ENCODE measurements at regions not wholly inside any gene's neighbourhood (a gene's known extent, or its start where the extent isn't known, plus 50 kb on each side); places are given as distances from the start of the nearest gene placed in this dataset.

- DNase-seq: no peak
Observed at GRCh38 chr20:24763386-24764026, 185.6 kb upstream of the CST7 start.

- DNase-seq: no peak
Observed at GRCh38 chr20:24764027-24764793, 184.9 kb upstream of the CST7 start.

- no peak for DNase-seq
Observed at GRCh38 chr20:24764794-24765202, 184.3 kb upstream of the CST7 start.

GRCh38 chr20:24765316-24766142 is 183.5 kb upstream of the CST7 start:
- peak; percentile 9 for DNase-seq

GRCh38 chr20:24766143-24766527 is 182.9 kb upstream of the CST7 start:
- no peak for DNase-seq

GRCh38 chr20:24766826-24767622 is 182.0 kb upstream of the CST7 start:
- peak; percentile 23 for DNase-seq

- DNase-seq: peak; percentile 23
Observed at GRCh38 chr20:24767623-24768100, 181.4 kb upstream of the CST7 start.

- peak; percentile 2 for DNase-seq
Observed at GRCh38 chr20:24768201-24768636, 180.8 kb upstream of the CST7 start.

GRCh38 chr20:24768713-24769601 is 180.1 kb upstream of the CST7 start:
- DNase-seq: peak; percentile 9

GRCh38 chr20:24769878-24770627 is 179.0 kb upstream of the CST7 start:
- peak; percentile 14 for DNase-seq

GRCh38 chr20:24770628-24771541 is 178.2 kb upstream of the CST7 start:
- DNase-seq: peak; percentile 17

GRCh38 chr20:24771542-24772061 is 177.5 kb upstream of the CST7 start:
- DNase-seq: peak; percentile 16

GRCh38 chr20:24772667-24773066 is 176.4 kb upstream of the CST7 start:
- no peak for DNase-seq

- no peak for DNase-seq
Observed at GRCh38 chr20:24773168-24773567, 175.9 kb upstream of the CST7 start.

- peak; percentile 29 for DNase-seq
Observed at GRCh38 chr20:24773751-24774201, 175.3 kb upstream of the CST7 start.

- DNase-seq: no peak
Observed at GRCh38 chr20:24775966-24776365, 173.1 kb upstream of the CST7 start.

GRCh38 chr20:24776755-24777271 is 172.3 kb upstream of the CST7 start:
- DNase-seq: no peak

GRCh38 chr20:24777746-24778145 is 171.3 kb upstream of the CST7 start:
- no peak for DNase-seq

GRCh38 chr20:24778585-24779031 is 170.5 kb upstream of the CST7 start:
- DNase-seq: no peak

Measured in activated CD4-positive, CD25-positive, alpha-beta regulatory T cell treated with anti-CD3 and anti-CD28 coated beads, Interleukin-2, amount 50 U/mL, for 72 hours (primary cell).